DOHH2 (cell line): ENCODE measurements at regions not wholly inside any gene's neighbourhood (a gene's known extent, or its start where the extent isn't known, plus 50 kb on each side); places are given as distances from the start of the nearest gene placed in this dataset.

Source experiments
- CTCF ChIP-seq: fragments of 200-600 bp; sonication (generic); IDR thresholded peaks from one replicate; pipeline ENCODE4 v1.5.1; 2014; ENCODE audit warnings: antibody characterized with exemption, mild to moderate bottlenecking, low read depth, low read length; ENCODE audit not compliant: poor library complexity, severe bottlenecking
- EZH2phosphoT487 ChIP-seq: fragments of 200-600 bp; sonication (generic); IDR thresholded peaks from 2 replicates; pipeline ENCODE4 v1.6.1; 2017; ENCODE audit warnings: borderline replicate concordance, mild to moderate bottlenecking, antibody characterized with exemption, low read length, moderate library complexity, mixed read lengths

GRCh38 chr4:11599064-11599463, 170.4 kb upstream of the HS3ST1 start:
- TF ChIP-seq CTCF (no peak), EZH2phosphoT487 (no peak)
